ENCODE measurements at regions not wholly inside any gene's neighbourhood (a gene's known extent, or its start where the extent isn't known, plus 50 kb on each side); places are given as distances from the start of the nearest gene placed in this dataset.

DNA sequence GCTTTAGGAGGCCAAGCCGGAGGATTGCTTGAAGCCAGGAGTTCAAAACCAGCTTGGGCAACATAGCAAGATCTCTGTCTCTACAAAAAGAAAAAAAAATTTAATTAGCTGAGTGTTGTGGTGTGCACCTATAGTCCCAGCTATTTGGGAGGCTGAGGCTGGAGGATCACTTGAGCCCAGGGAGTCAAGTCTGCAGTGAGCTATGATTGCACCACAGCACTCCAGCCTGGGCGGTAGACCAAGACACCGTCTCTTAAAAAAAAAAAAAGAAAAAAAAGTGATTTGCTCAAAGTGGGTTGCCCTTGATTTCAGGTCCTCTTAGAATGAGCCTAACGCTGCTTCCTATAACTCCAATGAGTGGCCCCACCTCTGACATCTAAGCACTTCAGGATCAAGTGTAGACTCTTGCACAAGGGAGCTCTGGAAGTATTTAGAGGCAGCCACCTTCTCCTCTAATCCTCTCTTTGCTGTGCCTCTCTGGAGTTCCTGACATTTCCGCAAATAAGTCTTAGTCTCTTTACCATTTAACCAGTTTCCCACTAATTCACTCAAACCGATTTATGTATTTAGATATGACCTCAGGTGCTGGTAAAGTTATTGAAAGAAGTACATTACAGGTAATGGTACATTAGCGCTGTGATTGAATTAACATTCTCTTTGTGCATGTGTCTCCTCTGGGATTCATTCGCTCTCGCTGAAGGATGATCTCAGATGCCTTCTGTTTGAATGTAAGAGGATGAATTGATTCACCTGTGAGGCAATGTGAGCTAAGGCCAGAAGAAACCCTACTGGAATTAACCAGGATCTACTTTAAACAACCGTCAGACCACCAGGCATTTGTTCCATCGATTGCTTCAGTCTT, 60.8 kb upstream of the CELF2 start (continued):
- TF ChIP-seq BCLAF1 (IDR thresholded peaks at IDR 0.05) (no peak), RB1 (IDR thresholded peaks at IDR 0.05; ENCODE audit: borderline replicate concordance) (no peak), PAX8 (IDR thresholded peaks at IDR 0.05) (no peak)

- FAIRE-seq (no peak), ATAC-seq (no peak), DNase-seq (ENCODE audit: low read depth, low spot score) (no peak)
- WGBS (ENCODE audit: insufficient coverage, insufficient replicate concordance, low lambda C conversion rate, missing lambda C conversion rate): 46% methylated on average over 3 of the region's 3 CpGs
- Histone ChIP-seq H3K79me2 (ENCODE audit: control insufficient read depth, insufficient read depth, low read length) (no peaks in the 10 kb centered on the region), H4K20me1 (ENCODE audit: control insufficient read depth, insufficient read depth) (no peaks in the 10 kb centered on the region), H3K4me3 (no peak overlapping the region), H3K27ac (ENCODE audit: control insufficient read depth, insufficient read depth) (no peak overlapping the region), H3K36me3 (ENCODE audit: control insufficient read depth in 2 of 2, insufficient read depth in 2 of 2, low read length in 1 of 2) (no peaks in the 10 kb centered on the region), H3K4me1 (ENCODE audit: control insufficient read depth, insufficient read depth, low read length) (no peaks in the 10 kb centered on the region), H2AFZ (ENCODE audit: control insufficient read depth, low read depth, low read length) (no peak overlapping the region), H3K9ac (ENCODE audit: control insufficient read depth, insufficient read depth, low read length) (no peak overlapping the region), H3K4me2 (ENCODE audit: control insufficient read depth, insufficient read depth) (no peak overlapping the region), H3K27me3 (replicated peaks in 1 of 2; ENCODE audit: control insufficient read depth in 2 of 2, insufficient read depth in 2 of 2, low read length in 1 of 2) (peaks cover 3 to 4% of the 10 kb centered on the region in 2 experiments; a peak in 3 of 4 replicates), H3K9me3 (replicated peaks; ENCODE audit: control insufficient read depth, insufficient read depth, low read length) (no peaks in the 10 kb centered on the region; the same call in 1 of the 3 replicates)
- intact Hi-C loops (cut with micrococcal nuclease; ENCODE audit: unreplicated experiment) (no loop called here), in situ Hi-C loops (cut with MboI) (no loop called here)
- ChIA-PET RAD21 (ENCODE audit: unreplicated experiment) (no interaction called here), POLR2A (no interaction called here), SMC1A (ENCODE audit: uncharacterized antibody, unreplicated experiment) (no interaction called here), CTCF (no interaction called here)
- no TSS peak for BruUV-seq (replicated peaks)
- TF ChIP-seq EGR1 (IDR thresholded peaks at IDR 0.05; ENCODE audit: borderline replicate concordance in 1 of 2, low read depth in 2 of 2, low read length in 2 of 2): no peak
- no peak for TF ChIP-seq USF1 (IDR thresholded peaks at IDR 0.05; ENCODE audit: borderline replicate concordance, extremely low read length, insufficient read depth, low read depth, low read length)
- TF ChIP-seq ZBTB33 (IDR thresholded peaks at IDR 0.05): no peak
- TF ChIP-seq GATAD2B (conservative IDR thresholded peaks at IDR 0.05; ENCODE audit: low read depth): no peak
- TF ChIP-seq BCL3 (IDR thresholded peaks at IDR 0.05; ENCODE audit: borderline replicate concordance, insufficient read depth, low read depth, low read length, poor library complexity, severe bottlenecking): no peak
These were observed 59.6 kb upstream of the CELF2 start for GRCh38 chr10:10958041-10958440.
